H1 (cell line): ENCODE measurements at regions not wholly inside any gene's neighbourhood (a gene's known extent, or its start where the extent isn't known, plus 50 kb on each side); places are given as distances from the start of the nearest gene placed in this dataset.
A peak's percentile ranks its signal among the peaks of the same experiment; 100 is the strongest.

ENCODE experiments used
- CTCF ChIA-PET: fragments of 300-600 bp; sonication (Branson Sonifier 250); formaldehyde crosslinking; loops from one replicate; lab custom pipeline; 2021; ENCODE audit not compliant: partially characterized antibody; lab: Charles Lee
- POLR2A ChIA-PET: fragments of 300-600 bp; sonication (Branson Sonifier 250); formaldehyde crosslinking; loops from one replicate; lab custom pipeline; 2021; ENCODE audit warnings: inconsistent platforms; ENCODE audit not compliant: partially characterized antibody; lab: Charles Lee
- DNase-seq, 2 experiments: peaks; one replicate each; pipeline versions ENCODE4 v3.0.0 to v3.0.0-alpha.2; 2010 to 2022; ENCODE audit warnings: low spot score in 2 of 2, low read depth in 1 of 2, mixed read lengths in 1 of 2
- FAIRE-seq: peaks from 2 replicates; lab custom pipeline; 2011; peaks lifted over from hg19 to GRCh38; lab: Jason Lieb, UNC
- H2AFZ ChIP-seq: 2 replicates; pipeline ENCODE4 v1.8.1; 2012; ENCODE audit warnings: low read length, inconsistent platforms
- H2AK5ac ChIP-seq: 2 replicates; pipeline ENCODE4 v1.6.1; 2013; ENCODE audit warnings: low read depth, low read length
- H2BK120ac ChIP-seq: replicated peaks from 2 replicates; pipeline ENCODE3; 2013; ENCODE audit warnings: low read depth, low read length, inconsistent platforms
- H2BK12ac ChIP-seq: 2 replicates; pipeline ENCODE4 v1.6.1; 2013; ENCODE audit warnings: low read depth, low read length
- H2BK15ac ChIP-seq: 2 replicates; pipeline ENCODE4 v1.6.1; 2013; ENCODE audit warnings: low read length
- H2BK20ac ChIP-seq: 2 replicates; pipeline ENCODE4 v1.6.1; 2013; ENCODE audit warnings: low read length
- H2BK5ac ChIP-seq: 2 replicates; pipeline ENCODE4 v1.6.1; 2013; ENCODE audit warnings: low read depth, low read length
- H3K14ac ChIP-seq: 2 replicates; pipeline ENCODE4 v1.6.1; 2013; ENCODE audit warnings: inconsistent platforms; ENCODE audit not compliant: insufficient read length
- H3K18ac ChIP-seq: 2 replicates; pipeline ENCODE4 v1.6.1; 2013; ENCODE audit warnings: low read length; ENCODE audit errors: extremely low read depth
- H3K23ac ChIP-seq: 2 replicates; pipeline ENCODE4 v1.6.1; 2013; ENCODE audit warnings: inconsistent platforms; ENCODE audit not compliant: insufficient read length
- H3K23me2 ChIP-seq: 2 replicates; pipeline ENCODE4 v1.6.1; 2013; ENCODE audit warnings: low read depth, low read length
- H3K27ac ChIP-seq: 2 replicates; pipeline ENCODE4 v1.6.1; 2011; ENCODE audit warnings: low read depth, low read length, inconsistent platforms
- H3K27me3 ChIP-seq, 4 experiments: replicated peaks in 1 of 4; 1 replicate in 1 of 4; 2 replicates in 3 of 4; pipeline versions ENCODE4 v1.6.1 to v1.8.1; 2011 to 2013; ENCODE audit warnings: low read length in 3 of 4, mild to moderate bottlenecking in 3 of 4, inconsistent platforms in 2 of 4, mixed read lengths in 2 of 4, moderate library complexity in 1 of 4; ENCODE audit not compliant: control insufficient read depth in 3 of 4, insufficient read depth in 3 of 4; ENCODE audit errors: extremely low read depth in 1 of 4
- H3K36me3 ChIP-seq, 4 experiments: 2 replicates each; pipeline versions ENCODE4 v1.6.1 to v1.8.1; 2011 to 2013; ENCODE audit warnings: mild to moderate bottlenecking in 4 of 4, low read length in 3 of 4, moderate library complexity in 2 of 4, control low read depth in 1 of 4, inconsistent platforms in 1 of 4; ENCODE audit not compliant: insufficient read depth in 4 of 4, control insufficient read depth in 2 of 4
- H3K4ac ChIP-seq: replicated peaks from 2 replicates; pipeline ENCODE3; 2013; ENCODE audit warnings: low read length, low read depth, mixed read lengths, inconsistent platforms; ENCODE audit not compliant: insufficient read length
- H3K4me1 ChIP-seq, 4 experiments: replicated peaks in 1 of 4; 1 replicate in 1 of 4; 2 replicates in 3 of 4; pipeline versions ENCODE4 v1.6.1 to v1.8.1; 2011 to 2013; ENCODE audit warnings: low read length in 3 of 4, inconsistent platforms in 2 of 4, mixed read lengths in 1 of 4; ENCODE audit not compliant: insufficient read depth in 4 of 4, control insufficient read depth in 3 of 4
- H3K4me2 ChIP-seq, 2 experiments: 2 replicates each; pipeline versions ENCODE4 v1.6.1 to v1.8.1; 2011 to 2013; ENCODE audit warnings: low read depth in 2 of 2, low read length in 2 of 2, control low read depth in 1 of 2, inconsistent platforms in 1 of 2, mild to moderate bottlenecking in 1 of 2; ENCODE audit not compliant: insufficient read depth in 1 of 2
- H3K4me3 ChIP-seq, 4 experiments: fragments of 200-600, 300-600 bp in 1 of 4; sonication (generic), shearing (Covaris generic), sonication (Bioruptor Twin) in 1 of 4; 2 replicates each; pipeline versions ENCODE4 v1.5.1 to v1.8.1; 2011 to 2016; ENCODE audit warnings: low read length in 4 of 4, low read depth in 3 of 4, control low read depth in 2 of 4, inconsistent platforms in 2 of 4, mild to moderate bottlenecking in 2 of 4, mixed read lengths in 1 of 4, moderate library complexity in 1 of 4; ENCODE audit not compliant: insufficient read depth in 2 of 4; ENCODE audit errors: extremely low read depth in 1 of 4
- H3K56ac ChIP-seq: replicated peaks from 2 replicates; pipeline ENCODE3; 2013; ENCODE audit warnings: low read depth, mild to moderate bottlenecking, mixed read lengths, low read length, inconsistent platforms; ENCODE audit not compliant: insufficient read length
- H3K79me1 ChIP-seq: 2 replicates; pipeline ENCODE4 v1.6.1; 2013; ENCODE audit warnings: low read depth, low read length, control low read depth
- H3K79me2 ChIP-seq, 2 experiments: 2 replicates each; pipeline versions ENCODE4 v1.6.1 to v1.8.1; 2012 to 2013; ENCODE audit warnings: low read length in 2 of 2, mild to moderate bottlenecking in 2 of 2, inconsistent platforms in 1 of 2; ENCODE audit not compliant: insufficient read depth in 2 of 2, control insufficient read depth in 1 of 2
- H3K9ac ChIP-seq, 4 experiments: replicated peaks in 1 of 4; 1 replicate in 1 of 4; 2 replicates in 3 of 4; pipeline versions ENCODE4 v1.6.1 to v1.8.1; 2011 to 2013; ENCODE audit warnings: low read depth in 3 of 4, low read length in 3 of 4, control low read depth in 2 of 4, mild to moderate bottlenecking in 2 of 4, moderate library complexity in 2 of 4, inconsistent platforms in 1 of 4; ENCODE audit errors: extremely low read depth in 1 of 4
- H3K9me3 ChIP-seq, 2 experiments: 2 replicates each; pipeline versions ENCODE4 v1.6.1 to v1.8.1; 2012 to 2013; ENCODE audit warnings: mild to moderate bottlenecking in 2 of 2, moderate library complexity in 2 of 2, control low read depth in 1 of 2, inconsistent platforms in 1 of 2, low read depth in 1 of 2, low read length in 1 of 2, mixed read lengths in 1 of 2; ENCODE audit not compliant: insufficient read depth in 2 of 2
- H4K20me1 ChIP-seq, 2 experiments: replicated peaks in 1 of 2; 2 replicates each; pipeline versions ENCODE3 to v1.8.1; 2011 to 2013; ENCODE audit warnings: inconsistent platforms in 2 of 2, low read length in 2 of 2, mild to moderate bottlenecking in 1 of 2; ENCODE audit not compliant: insufficient read depth in 2 of 2, control insufficient read depth in 1 of 2
- H4K5ac ChIP-seq: 2 replicates; pipeline ENCODE4 v1.6.1; 2013; ENCODE audit warnings: low read length, low read depth, mixed read lengths, inconsistent platforms; ENCODE audit not compliant: insufficient read length
- H4K8ac ChIP-seq: 2 replicates; pipeline ENCODE4 v1.8.0; 2013; ENCODE audit warnings: mild to moderate bottlenecking, moderate library complexity, low read length, inconsistent platforms; ENCODE audit not compliant: insufficient read depth; ENCODE audit errors: extremely low read depth
- H4K91ac ChIP-seq: replicated peaks from 2 replicates; pipeline ENCODE3; 2013; ENCODE audit warnings: low read length, mixed read lengths, inconsistent platforms; ENCODE audit not compliant: insufficient read length
- CBX5 ChIP-seq: fragments of 300-800, 300-1000 bp; sonication (generic); IDR thresholded peaks from 2 replicates; pipeline ENCODE4 v1.7.1; 2016; ENCODE audit warnings: antibody characterized with exemption, low read length, low read depth
- EP300 ChIP-seq, 2 experiments: IDR thresholded peaks; 1 replicate in 1 of 2; 2 replicates in 1 of 2; pipeline ENCODE4 v1.6.1; 2011 to 2012; ENCODE audit warnings: low read depth in 2 of 2, low read length in 2 of 2, mild to moderate bottlenecking in 2 of 2, borderline replicate concordance in 1 of 2, inconsistent platforms in 1 of 2, moderate library complexity in 1 of 2
- KDM1A ChIP-seq: fragments of 200-600, 300-600 bp; sonication (generic); IDR thresholded peaks from 2 replicates; pipeline ENCODE4 v1.7.1; 2016; ENCODE audit warnings: mild to moderate bottlenecking, low read length, borderline replicate concordance
- POLR2A ChIP-seq, 2 experiments: IDR thresholded peaks; 1 replicate in 1 of 2; 2 replicates in 1 of 2; pipeline ENCODE4 v1.6.1; 2011; ENCODE audit warnings: low read depth in 2 of 2, low read length in 2 of 2, mild to moderate bottlenecking in 2 of 2; ENCODE audit errors: control extremely low read depth in 1 of 2
- SIRT6 ChIP-seq: IDR thresholded peaks from one replicate; pipeline ENCODE4 v1.7.1; 2012; ENCODE audit warnings: low read length, inconsistent platforms
- SIX5 ChIP-seq: IDR thresholded peaks from 2 replicates; pipeline ENCODE4 v1.6.1; 2011; ENCODE audit warnings: mild to moderate bottlenecking, low read depth, low read length
- SP1 ChIP-seq: IDR thresholded peaks from 2 replicates; pipeline ENCODE4 v1.6.1; 2011; ENCODE audit warnings: low read depth, low read length
- TAF7 ChIP-seq: optimal IDR thresholded peaks from 2 replicates; pipeline ENCODE3; 2011; ENCODE audit warnings: low read depth, mild to moderate bottlenecking, inconsistent platforms, low read length, moderate library complexity, borderline replicate concordance
- WGBS, 2 experiments: shearing (Covaris generic) in 1 of 2; methylation state at CpG; one replicate each; pipeline versions ENCODE4 v1.1.6 to v1.1.7; 2013 to 2015; ENCODE audit warnings: low lambda C conversion rate in 2 of 2, mixed read lengths in 2 of 2, inconsistent platforms in 1 of 2, low coverage in 1 of 2, missing lambda C conversion rate in 1 of 2; ENCODE audit not compliant: insufficient replicate concordance in 2 of 2, insufficient coverage in 1 of 2, insufficient read length in 1 of 2; ENCODE audit errors: extremely low coverage in 1 of 2, missing lambda C conversion rate in 1 of 2; 5-methylcytosine and 5-hydroxymethylcytosine counted together
- TF ChIP-seq, protein P1 (sequence below), 3 experiments: IDR thresholded peaks; 1 replicate in 2 of 3; 2 replicates in 1 of 3; pipeline versions ENCODE4 v1.5.1 to v1.6.1; 2011; ENCODE audit warnings: low read length in 3 of 3, mild to moderate bottlenecking in 3 of 3, inconsistent platforms in 2 of 3, low read depth in 1 of 3, moderate library complexity in 1 of 3; ENCODE audit not compliant: insufficient read depth in 1 of 3; ENCODE audit errors: control extremely low read depth in 1 of 3
- TF ChIP-seq, protein P2 (sequence below): IDR thresholded peaks from 2 replicates; pipeline ENCODE4 v1.6.1; 2011; ENCODE audit warnings: low read depth, mild to moderate bottlenecking, low read length; ENCODE audit not compliant: insufficient read depth

- Histone ChIP-seq H4K20me1 (no peaks in the 10 kb centered on the region), H2BK20ac (no peak overlapping the region), H2AK5ac (no peak overlapping the region), H3K36me3 (no peaks in the 10 kb centered on the region), H2AFZ (peak overlapping the region; percentile 40; the same call in 1 of the 2 replicates), H2BK5ac (no peak overlapping the region), H3K9me3 (no peaks in the 10 kb centered on the region), H3K4me2 (no peak overlapping the region), H4K91ac (peak overlapping the region; percentile 54), H3K56ac (no peak overlapping the region), H2BK15ac (no peak overlapping the region), H3K27ac (no peak overlapping the region), H3K23me2 (no peaks in the 10 kb centered on the region), H3K27me3 (no peaks in the 10 kb centered on the region), H2BK120ac (no peak overlapping the region), H3K79me2 (no peaks in the 10 kb centered on the region), H3K4me3 (no peak overlapping the region), H4K8ac (peak overlapping the region; percentile 74), H3K4me1 (no peaks in the 10 kb centered on the region), H3K79me1 (no peaks in the 10 kb centered on the region), H3K18ac (no peak overlapping the region), H2BK12ac (no peak overlapping the region), H3K9ac (no peak overlapping the region), H3K23ac (no peak overlapping the region), H4K5ac (no peak overlapping the region), H3K4ac (no peak overlapping the region), H3K14ac (no peak overlapping the region)
- WGBS, 2 experiments: 80% methylated on average over 10 of the region's 13 CpGs; no CpG with 5 or more reads in 1 of the 2 experiments
- FAIRE-seq (no peak), DNase-seq (no peak)
- POLR2A ChIA-PET: no interaction called here
- CTCF ChIA-PET: interaction anchor here (0.6 to 3.6 kb wide), 5 partner anchors 17 to 898 kb away, joined by 3 to 18 read pairs (median 3); no protein-coding TSS in a partner anchor
- TF ChIP-seq CBX5 (no peak), TAF7 (no peak), SIX5 (no peak), SIRT6 (no peak), POLR2A (IDR thresholded peaks at IDR 0.05; ENCODE audit: control extremely low read depth in 1 of 2, low read depth in 2 of 2, low read length in 2 of 2) (no peak), KDM1A (no peak), SP1 (no peak), EP300 (IDR thresholded peaks at IDR 0.05; ENCODE audit: borderline replicate concordance in 1 of 2, low read depth in 2 of 2, low read length in 2 of 2) (no peak)
- TF ChIP-seq, protein P1, sequence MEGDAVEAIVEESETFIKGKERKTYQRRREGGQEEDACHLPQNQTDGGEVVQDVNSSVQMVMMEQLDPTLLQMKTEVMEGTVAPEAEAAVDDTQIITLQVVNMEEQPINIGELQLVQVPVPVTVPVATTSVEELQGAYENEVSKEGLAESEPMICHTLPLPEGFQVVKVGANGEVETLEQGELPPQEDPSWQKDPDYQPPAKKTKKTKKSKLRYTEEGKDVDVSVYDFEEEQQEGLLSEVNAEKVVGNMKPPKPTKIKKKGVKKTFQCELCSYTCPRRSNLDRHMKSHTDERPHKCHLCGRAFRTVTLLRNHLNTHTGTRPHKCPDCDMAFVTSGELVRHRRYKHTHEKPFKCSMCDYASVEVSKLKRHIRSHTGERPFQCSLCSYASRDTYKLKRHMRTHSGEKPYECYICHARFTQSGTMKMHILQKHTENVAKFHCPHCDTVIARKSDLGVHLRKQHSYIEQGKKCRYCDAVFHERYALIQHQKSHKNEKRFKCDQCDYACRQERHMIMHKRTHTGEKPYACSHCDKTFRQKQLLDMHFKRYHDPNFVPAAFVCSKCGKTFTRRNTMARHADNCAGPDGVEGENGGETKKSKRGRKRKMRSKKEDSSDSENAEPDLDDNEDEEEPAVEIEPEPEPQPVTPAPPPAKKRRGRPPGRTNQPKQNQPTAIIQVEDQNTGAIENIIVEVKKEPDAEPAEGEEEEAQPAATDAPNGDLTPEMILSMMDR (IDR thresholded peaks at IDR 0.05; ENCODE audit: control extremely low read depth in 1 of 3, insufficient read depth in 1 of 3, low read depth in 1 of 3, low read length in 3 of 3): no peak
- TF ChIP-seq, protein P2, sequence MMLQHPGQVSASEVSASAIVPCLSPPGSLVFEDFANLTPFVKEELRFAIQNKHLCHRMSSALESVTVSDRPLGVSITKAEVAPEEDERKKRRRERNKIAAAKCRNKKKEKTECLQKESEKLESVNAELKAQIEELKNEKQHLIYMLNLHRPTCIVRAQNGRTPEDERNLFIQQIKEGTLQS: no peak
Observed at GRCh38 chr18:70415823-70416488, 127.1 kb downstream of the SOCS6 start.
